Esophagus muscularis mucosa (tissue), 4 donors: ENCODE measurements at regions not wholly inside any gene's neighbourhood (a gene's known extent, or its start where the extent isn't known, plus 50 kb on each side); places are given as distances from the start of the nearest gene placed in this dataset.
A peak's percentile ranks its signal among the peaks of the same experiment; 100 is the strongest.

Experiments
- DNase-seq: peaks from one replicate; pipeline ENCODE4 v3.0.0-alpha.2; 2017; ENCODE audit errors: extremely low spot score
- H3K27ac ChIP-seq, 4 donors: fragments of 200-600 bp; sonication (generic); replicated peaks in 1 of 4; 1 replicate in 3 of 4; 2 replicates in 1 of 4; pipeline ENCODE4 v1.5.1; 2016 to 2019; ENCODE audit warnings: mild to moderate bottlenecking in 1 of 4
- H3K27me3 ChIP-seq, 4 donors: fragments of 200-600 bp; sonication (generic); one replicate each; pipeline versions ENCODE4 v1.5.1 to v1.6.0; 2016 to 2019
- H3K36me3 ChIP-seq, 4 donors: fragments of 200-600 bp; sonication (generic); one replicate each; pipeline ENCODE4 v1.5.1; 2016 to 2019
- H3K4me1 ChIP-seq, 4 donors: fragments of 200-600 bp; sonication (generic); one replicate each; pipeline ENCODE4 v1.5.1; 2016 to 2019
- H3K4me3 ChIP-seq, 4 donors: fragments of 200-600 bp; sonication (generic); 1 replicate in 2 of 4; 2 replicates in 2 of 4; pipeline ENCODE4 v1.5.1; 2016 to 2019; ENCODE audit warnings: mild to moderate bottlenecking in 4 of 4, moderate library complexity in 1 of 4
- H3K9me3 ChIP-seq, 4 donors: fragments of 200-600 bp; sonication (generic); 1 replicate in 3 of 4; 2 replicates in 1 of 4; pipeline ENCODE4 v1.5.1; 2016 to 2019
- EP300 ChIP-seq: sonication (generic); formaldehyde crosslinking; IDR thresholded peaks from one replicate; pipeline ENCODE4 v1.6.1; 2017; ENCODE audit warnings: antibody characterized with exemption
- POLR2A ChIP-seq: fragments of 450-650 bp; IDR thresholded peaks from one replicate; pipeline ENCODE4 v1.6.1; 2017; ENCODE audit warnings: antibody characterized with exemption, moderate library complexity, mild to moderate bottlenecking, low read depth
- POLR2AphosphoS5 ChIP-seq, 2 donors: sonication (generic); formaldehyde crosslinking; IDR thresholded peaks; one replicate each; pipeline ENCODE4 v1.6.1; 2017; ENCODE audit warnings: antibody characterized with exemption in 2 of 2
- WGBS: methylation state at CpG from one replicate; pipeline ENCODE4 v1.1.5; 2018; 5-methylcytosine and 5-hydroxymethylcytosine counted together
- intact Hi-C: fragments of 100-400 bp; cut with DNase I; formaldehyde crosslinking; loops from one replicate; pipeline ENCODE4 v1.15.1; 2023
- TF ChIP-seq, protein P1 (sequence below), 3 experiments: fragments of 200-600 bp in 2 of 3; fragments of 450-650 bp in 1 of 3; sonication (generic) in 2 of 3; IDR thresholded peaks; one replicate each; pipeline ENCODE4 v1.5.1; 2017 to 2019; ENCODE audit warnings: antibody characterized with exemption in 3 of 3, mild to moderate bottlenecking in 2 of 3, moderate library complexity in 1 of 3

DNA sequence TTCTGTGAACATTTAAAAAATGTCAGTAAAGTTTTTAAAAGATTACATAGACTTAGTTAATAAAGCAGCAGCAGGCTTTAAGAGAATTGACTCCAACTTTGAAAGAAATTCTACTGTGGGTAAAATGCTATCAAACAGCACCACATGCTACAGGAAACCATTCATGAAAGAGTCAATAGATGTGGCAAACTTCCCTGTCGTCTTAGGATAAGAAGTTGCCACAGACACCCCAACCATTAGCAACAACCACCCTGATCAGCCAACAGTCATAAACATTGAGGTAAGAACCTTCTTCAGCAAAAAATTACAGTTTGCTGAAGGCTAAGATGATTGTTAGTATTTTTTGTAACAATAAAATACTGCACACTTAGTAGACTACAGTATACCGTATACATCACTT, 278.2 kb downstream of the CSNK1G3 start:
- peaks cover 0 to 16% (median 12%) of the 10 kb centered on the region in 4 donors for H3K9me3 ChIP-seq
- H3K27me3 ChIP-seq: no peaks in the 10 kb centered on the region
- intact Hi-C loops: no loop called here
- H3K36me3 ChIP-seq: no peaks in the 10 kb centered on the region
- no peak for DNase-seq
- peaks cover 4 to 31% (median 10%) of the 10 kb centered on the region in 4 donors for H3K4me1 ChIP-seq
- no peak overlapping the region for H3K27ac ChIP-seq
- no peak overlapping the region for H3K4me3 ChIP-seq
- WGBS: 90% methylated on average over 2 of the region's 2 CpGs
- TF ChIP-seq POLR2AphosphoS5 (IDR thresholded peaks at IDR 0.05): no peak
- TF ChIP-seq POLR2A: no peak
- TF ChIP-seq EP300: no peak
- TF ChIP-seq, protein P1, sequence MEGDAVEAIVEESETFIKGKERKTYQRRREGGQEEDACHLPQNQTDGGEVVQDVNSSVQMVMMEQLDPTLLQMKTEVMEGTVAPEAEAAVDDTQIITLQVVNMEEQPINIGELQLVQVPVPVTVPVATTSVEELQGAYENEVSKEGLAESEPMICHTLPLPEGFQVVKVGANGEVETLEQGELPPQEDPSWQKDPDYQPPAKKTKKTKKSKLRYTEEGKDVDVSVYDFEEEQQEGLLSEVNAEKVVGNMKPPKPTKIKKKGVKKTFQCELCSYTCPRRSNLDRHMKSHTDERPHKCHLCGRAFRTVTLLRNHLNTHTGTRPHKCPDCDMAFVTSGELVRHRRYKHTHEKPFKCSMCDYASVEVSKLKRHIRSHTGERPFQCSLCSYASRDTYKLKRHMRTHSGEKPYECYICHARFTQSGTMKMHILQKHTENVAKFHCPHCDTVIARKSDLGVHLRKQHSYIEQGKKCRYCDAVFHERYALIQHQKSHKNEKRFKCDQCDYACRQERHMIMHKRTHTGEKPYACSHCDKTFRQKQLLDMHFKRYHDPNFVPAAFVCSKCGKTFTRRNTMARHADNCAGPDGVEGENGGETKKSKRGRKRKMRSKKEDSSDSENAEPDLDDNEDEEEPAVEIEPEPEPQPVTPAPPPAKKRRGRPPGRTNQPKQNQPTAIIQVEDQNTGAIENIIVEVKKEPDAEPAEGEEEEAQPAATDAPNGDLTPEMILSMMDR (IDR thresholded peaks at IDR 0.05): no peak

DNA sequence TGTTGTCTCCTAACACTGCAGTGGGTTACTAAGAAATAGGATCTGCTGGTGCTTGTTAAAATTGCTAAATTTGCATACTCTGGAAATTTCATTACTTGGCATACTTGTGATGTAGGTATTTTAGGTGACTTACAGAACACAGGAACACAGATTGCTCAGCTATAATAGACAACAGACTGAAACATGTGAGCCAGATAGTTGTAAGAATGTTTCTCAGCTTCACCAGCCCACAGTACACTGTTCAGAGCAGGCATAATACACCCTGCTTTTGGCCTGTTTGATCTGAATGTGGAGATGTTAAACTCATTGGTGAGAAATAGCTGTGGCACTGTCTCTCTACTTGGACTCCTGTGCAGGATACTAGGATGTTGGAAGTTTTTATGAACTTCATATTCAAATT, 275.7 kb downstream of the CSNK1G3 start:
- peaks cover 4 to 34% (median 16%) of the 10 kb centered on the region in 4 donors for H3K4me1 ChIP-seq
- DNase-seq: no peak
- peaks cover 0 to 16% (median 12%) of the 10 kb centered on the region in 4 donors for H3K9me3 ChIP-seq
- H3K27me3 ChIP-seq: no peaks in the 10 kb centered on the region
- H3K36me3 ChIP-seq: no peaks in the 10 kb centered on the region
- peak overlapping the region in 1 of 4 donors; percentile 9 for H3K27ac ChIP-seq
- TF ChIP-seq POLR2A: no peak
- no peak for TF ChIP-seq EP300
- TF ChIP-seq, protein P1 (IDR thresholded peaks at IDR 0.05): no peak
- no peak for TF ChIP-seq POLR2AphosphoS5 (IDR thresholded peaks at IDR 0.05)
- intact Hi-C loops: no loop called here
- H3K4me3 ChIP-seq: no peak overlapping the region

DNA sequence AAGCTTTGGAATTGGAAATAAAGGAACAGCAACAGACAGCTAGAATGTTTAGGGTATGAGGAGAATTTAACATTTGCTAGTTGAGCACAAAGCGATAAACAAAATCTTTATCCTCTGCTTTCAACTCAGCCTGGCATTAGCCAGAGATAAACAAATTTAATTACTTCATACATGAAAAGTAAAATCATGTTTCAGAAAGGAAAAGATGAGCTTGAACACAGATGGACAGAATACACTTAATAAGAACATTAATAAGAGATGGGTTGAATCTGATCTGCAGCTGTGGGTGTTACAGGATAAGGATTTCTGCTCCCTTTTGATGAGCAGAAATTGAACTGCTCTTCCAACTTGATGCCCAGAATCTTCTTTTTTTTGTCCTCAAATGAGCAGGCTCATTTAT, 275.2 kb downstream of the CSNK1G3 start:
- 90% methylated on average over 1 of the region's 1 CpG for WGBS
- Histone ChIP-seq H3K9me3 (peaks cover 0 to 16% (median 12%) of the 10 kb centered on the region in 4 donors), H3K4me1 (peaks cover 4 to 34% (median 16%) of the 10 kb centered on the region in 4 donors), H3K27ac (peak overlapping the region in 1 of 4 donors; percentile 9), H3K4me3 (no peak overlapping the region), H3K27me3 (no peaks in the 10 kb centered on the region), H3K36me3 (no peaks in the 10 kb centered on the region)
- TF ChIP-seq POLR2A: no peak
- TF ChIP-seq POLR2AphosphoS5 (IDR thresholded peaks at IDR 0.05): no peak
- TF ChIP-seq, protein P1 (IDR thresholded peaks at IDR 0.05): no peak
- TF ChIP-seq EP300: no peak
- intact Hi-C loops: no loop called here
- no peak for DNase-seq

DNA sequence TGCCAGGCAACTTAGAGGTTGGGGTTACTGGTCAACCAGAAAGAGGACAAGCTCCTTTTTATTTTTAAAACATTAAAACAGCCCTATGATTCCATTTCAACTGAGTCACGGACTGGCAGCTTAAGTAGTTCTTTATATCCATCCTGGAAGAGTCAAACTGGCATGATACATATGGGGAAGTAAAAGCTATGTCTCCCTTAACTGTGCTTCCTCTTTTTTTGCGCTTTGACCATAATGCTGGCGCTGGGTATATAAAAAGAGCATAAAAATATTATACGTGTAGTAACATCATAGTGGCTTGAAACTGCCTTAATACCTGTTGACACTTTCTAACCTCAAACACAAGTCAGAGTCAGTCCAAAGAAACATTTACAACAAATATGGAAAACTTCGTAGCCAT, 274.4 kb downstream of the CSNK1G3 start:
- TF ChIP-seq EP300 (no peak), POLR2AphosphoS5 (IDR thresholded peaks at IDR 0.05) (no peak), POLR2A (no peak)
- TF ChIP-seq, protein P1 (IDR thresholded peaks at IDR 0.05): no peak
- Histone ChIP-seq H3K27ac (no peak overlapping the region), H3K4me3 (no peak overlapping the region), H3K27me3 (no peaks in the 10 kb centered on the region), H3K4me1 (peaks cover 4 to 34% (median 16%) of the 10 kb centered on the region in 4 donors), H3K9me3 (peaks cover 0 to 16% (median 12%) of the 10 kb centered on the region in 4 donors), H3K36me3 (no peaks in the 10 kb centered on the region)
- 79% methylated on average over 5 of the region's 5 CpGs for WGBS
- DNase-seq: no peak
- intact Hi-C loops: no loop called here
